ENCODE measurements at regions not wholly inside any gene's neighbourhood (a gene's known extent, or its start where the extent isn't known, plus 50 kb on each side); places are given as distances from the start of the nearest gene placed in this dataset.

DNA sequence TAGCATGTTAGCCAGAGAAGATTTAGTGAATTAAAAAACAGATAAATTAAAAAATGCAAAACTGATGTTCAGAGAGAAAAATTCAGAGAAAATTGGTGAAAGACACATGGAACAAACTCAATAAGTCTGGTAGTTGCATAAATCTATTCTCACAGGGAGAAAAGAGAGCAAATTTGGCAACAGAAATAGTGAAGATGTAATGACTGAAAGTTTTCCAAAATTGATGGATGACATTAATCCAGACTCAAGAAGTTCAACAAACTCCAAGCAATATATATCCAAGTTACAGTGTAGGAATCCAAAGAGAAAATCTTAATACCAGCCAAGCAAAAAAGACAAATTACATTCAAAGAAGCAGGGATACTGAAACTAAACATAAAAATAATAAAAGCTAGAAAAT lies 302.7 kb upstream of the ARPP21 start:
- DNase-seq (ENCODE audit: low spot score): no peak

DNA sequence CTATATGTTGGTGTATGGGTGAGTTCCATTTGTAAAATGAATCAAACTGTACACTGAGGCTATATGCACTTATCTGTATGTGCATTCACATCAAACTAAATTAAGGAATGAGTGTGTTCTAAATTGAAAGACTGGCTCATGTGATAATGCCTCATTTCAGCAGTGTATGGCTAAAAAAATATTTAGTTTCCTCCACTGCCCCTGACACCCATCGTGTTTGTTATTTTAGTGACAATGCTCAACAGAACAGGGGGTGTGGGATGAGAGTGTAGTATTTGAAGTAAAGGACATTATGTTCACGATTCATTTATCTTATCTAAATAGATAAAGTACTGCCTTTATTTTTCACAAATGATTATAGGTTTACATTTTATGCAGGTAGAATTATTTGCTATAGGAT lies 301.1 kb upstream of the ARPP21 start:
- DNase-seq (ENCODE audit: low spot score): no peak

DNA sequence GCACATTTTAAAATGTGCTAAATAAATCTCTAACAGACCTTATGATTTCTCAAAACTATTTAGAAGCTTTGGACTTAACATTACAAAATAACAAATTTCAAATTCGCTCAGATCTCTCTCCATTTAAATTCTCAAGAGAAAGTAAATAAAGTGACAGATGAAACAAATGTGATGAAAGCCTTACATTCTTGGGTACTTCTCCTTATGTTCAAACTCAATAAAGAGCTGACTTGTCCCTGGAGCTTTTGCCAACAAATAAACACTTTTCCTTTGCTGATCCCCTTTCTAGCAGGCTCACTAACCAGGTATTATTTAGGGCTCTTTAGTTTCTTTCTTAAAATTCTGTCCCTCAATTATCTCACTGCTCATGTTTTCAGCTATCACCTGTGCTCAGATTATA lies 259.1 kb upstream of the ARPP21 start:
- DNase-seq (ENCODE audit: low spot score): no peak

DNA sequence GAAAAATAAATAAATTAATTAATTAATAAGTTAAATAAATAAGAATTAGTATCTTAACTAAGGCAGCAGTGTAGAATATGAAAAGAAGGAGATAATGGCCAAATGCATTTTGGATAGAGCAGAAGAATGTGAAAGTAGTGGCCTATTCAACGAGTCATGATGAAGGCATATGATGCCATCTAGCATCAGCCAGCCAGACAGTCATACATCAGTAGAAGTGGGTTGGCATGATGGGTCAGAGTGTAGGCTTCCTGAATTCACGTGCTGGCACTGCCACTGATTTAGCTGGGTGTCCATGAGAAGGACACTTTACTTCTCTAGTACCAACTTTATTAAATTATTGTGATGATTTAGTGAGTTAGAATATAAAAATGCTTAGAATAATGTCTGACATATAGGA lies 256.1 kb upstream of the ARPP21 start:
- no peak for DNase-seq (ENCODE audit: low spot score)

DNA sequence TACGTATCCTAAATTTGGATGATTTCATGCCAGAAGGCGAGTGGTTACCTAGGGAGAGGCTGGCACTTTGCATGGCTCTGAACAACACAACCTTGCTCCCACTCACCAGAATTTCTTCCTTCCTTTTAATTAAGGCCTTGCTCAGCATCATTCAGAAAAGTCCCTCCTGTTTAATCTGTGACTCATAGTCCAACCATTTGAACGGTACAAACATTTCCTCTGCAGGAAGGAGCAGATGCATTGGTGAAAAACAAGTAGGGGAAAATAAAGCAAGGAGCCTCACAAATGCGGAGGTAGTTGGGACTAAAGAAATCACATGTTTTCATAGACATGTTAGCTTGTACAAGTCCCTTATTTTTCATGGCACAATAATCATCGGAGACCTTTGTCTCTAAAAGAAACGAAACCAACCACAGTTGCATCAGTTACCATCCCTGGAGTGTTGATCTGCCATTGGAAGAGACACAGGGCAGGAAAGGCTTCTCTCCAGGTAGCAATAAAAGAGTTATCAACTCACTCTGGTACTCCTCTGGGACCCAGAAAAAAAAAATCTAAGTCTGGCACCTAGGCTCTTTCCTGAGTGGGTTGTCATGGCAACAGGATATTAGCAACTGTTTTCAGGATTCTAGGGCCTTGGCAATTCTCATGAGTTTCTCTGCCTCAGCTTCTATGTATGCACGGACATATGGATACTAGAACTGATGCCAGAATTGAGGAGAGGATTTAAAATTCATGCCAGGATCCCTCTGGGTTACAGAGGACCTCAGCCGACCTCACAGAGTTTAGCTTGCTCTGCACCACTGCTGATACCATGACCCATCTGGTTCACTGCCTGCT lies 255.4 kb upstream of the ARPP21 start:
- DNase-seq (ENCODE audit: low spot score): no peak

DNA sequence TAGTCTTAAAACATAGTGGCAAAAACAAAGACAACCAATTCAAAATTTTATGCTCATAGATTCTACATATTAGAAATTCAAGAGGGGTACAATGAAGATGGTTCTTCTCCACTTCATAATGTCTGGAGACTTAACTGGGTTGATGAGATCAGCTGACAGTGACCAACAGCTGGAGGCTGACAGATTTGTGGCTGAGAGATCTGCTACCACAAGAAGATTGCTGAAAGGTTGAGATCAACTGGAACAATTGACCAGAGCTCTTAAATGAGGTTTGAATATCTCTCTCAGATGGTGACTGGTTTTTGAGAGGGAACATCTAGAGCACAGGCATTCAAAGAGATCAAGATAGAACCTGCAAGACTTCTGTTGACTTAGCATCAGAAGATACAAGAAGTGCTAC lies 254.1 kb upstream of the ARPP21 start:
- no peak for DNase-seq (ENCODE audit: low spot score)

DNA sequence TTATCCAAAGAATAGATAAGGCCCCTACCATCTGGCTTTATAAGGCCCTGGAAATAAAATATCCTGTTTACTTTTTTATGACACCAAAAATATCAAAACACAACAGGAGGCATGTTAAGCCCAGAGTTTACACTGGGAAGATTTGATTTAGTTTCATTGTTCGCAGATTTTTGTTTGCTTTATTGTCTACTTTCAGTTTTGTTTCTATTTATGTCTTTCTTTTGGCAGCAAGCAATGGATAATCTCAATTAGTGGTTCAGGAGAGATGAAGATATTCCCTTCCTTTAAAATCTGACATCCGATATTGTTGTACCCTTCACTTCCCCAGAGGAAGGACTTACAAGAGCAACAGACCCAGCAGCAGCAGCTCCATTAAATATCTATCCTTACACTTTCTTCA lies 249.4 kb upstream of the ARPP21 start:
- DNase-seq (ENCODE audit: low spot score): no peak

DNA sequence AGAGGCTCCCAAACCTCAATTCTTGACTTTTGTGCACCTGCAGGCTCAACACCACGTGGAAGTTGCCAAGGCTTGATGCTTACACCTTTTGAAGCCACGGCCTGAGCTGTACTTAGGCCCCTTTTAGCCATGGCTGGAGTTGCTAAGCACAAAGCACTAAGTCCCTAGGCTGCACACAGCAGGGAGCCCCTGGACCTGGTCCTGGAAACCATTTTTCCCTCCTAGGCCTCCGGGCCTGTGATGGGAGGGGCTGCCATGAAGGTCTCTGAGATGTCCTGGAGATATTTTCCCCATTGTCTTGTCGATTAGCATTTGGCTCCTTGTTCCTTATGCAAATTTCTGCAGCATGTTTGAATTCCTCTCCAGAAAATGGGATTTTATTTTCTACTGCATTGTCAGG lies 247.1 kb upstream of the ARPP21 start:
- DNase-seq (ENCODE audit: low spot score): no peak

DNA sequence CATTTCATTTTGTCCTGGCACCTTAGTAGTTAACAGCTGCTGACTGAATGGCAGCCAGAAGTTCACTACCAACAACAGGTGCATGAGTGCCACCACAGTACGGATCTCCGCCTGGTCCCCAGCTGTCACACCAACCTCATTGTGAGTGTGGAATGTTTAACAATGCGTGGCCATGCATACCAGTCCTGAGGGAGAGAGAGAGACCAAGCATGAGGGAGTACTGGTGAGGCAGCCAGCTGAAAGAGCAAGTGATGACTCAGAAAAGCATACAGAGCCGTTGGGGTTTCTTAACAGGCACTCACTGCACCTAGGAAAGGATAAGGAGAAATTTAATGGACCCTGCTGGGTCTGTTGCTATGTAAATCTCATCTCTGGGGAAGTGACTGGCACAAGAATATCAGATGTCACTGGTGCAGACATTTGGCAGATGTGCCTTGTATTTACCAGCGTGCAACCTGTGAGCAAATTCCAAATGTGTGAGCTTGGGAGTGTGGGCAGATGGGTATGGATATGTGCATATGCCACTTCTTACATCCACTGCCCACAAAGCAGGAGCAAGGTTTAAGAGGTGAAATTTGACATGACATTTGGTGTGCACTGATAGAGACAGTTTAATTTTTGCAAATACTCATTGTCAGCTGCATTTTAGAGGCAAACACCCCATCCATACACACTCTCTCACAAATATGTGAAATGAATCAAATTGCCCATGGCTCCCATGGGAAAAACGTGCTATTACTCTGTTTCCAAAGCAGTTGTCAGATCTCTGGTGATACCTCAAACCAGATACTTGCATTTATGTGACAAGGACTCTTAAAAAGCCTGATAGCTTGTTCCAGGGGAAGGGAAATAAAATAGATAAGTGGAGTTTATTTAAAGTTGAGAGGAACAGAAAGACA lies 245.2 kb upstream of the ARPP21 start:
- DNase-seq (ENCODE audit: low spot score): no peak

DNA sequence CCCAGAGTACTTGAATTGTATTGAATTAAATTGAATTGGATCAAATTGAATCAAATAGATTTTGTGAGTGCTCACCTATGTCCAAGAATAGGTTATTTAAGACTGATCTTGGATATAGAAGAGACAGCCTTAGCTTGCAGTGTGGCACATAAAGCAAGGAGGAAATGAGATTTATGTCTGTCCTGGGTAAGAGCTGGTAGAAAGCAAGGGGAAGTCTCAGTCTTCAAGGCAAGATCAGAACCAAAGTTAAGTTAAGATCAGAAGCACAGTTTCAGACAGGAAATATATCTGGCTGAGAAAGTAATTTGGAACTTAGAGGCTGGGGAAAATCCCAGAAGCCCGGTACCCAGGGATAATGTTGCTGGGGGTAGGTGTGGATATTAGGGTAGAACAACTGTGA lies 244.4 kb upstream of the ARPP21 start:
- no peak for DNase-seq (ENCODE audit: low spot score)

DNA sequence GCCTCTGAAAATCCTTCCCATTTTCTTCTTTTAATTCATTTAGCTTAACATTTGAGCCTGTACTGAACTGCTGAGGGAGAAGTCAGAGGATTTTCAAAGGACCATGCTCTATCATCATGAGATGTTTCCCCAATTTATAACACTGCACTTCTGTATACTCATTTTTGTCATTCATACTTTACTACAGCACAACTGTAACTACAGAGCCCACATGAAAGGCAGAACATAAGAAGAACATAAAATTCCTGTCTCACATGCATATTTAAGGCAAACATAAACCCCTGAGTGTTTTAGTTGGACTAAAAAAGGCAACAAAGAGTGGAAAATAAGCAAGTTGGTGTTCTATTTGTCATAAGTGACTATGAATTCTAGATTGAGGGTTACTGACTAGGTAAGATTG lies 237.7 kb upstream of the ARPP21 start:
- DNase-seq (ENCODE audit: low spot score): no peak

DNA sequence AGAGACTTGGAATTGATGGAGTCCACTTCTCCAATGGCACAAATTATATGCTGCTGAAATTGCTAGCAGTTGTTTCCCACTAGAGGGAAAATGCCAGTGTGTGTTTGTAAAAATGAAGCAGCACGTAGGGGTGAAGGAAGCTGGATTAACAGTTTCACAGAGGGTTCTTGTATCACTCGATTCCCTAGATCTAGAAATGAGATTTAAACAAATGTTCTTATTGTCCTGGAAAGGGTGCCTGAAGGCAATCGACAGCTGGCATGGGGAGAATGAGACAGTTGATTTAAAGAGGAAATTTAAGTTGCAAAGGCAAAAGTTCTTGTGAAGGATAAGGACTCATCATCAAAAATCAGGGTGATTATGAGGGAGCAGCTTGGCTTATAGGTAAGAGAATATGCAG lies 234.8 kb upstream of the ARPP21 start:
- DNase-seq (ENCODE audit: low spot score): no peak

DNA sequence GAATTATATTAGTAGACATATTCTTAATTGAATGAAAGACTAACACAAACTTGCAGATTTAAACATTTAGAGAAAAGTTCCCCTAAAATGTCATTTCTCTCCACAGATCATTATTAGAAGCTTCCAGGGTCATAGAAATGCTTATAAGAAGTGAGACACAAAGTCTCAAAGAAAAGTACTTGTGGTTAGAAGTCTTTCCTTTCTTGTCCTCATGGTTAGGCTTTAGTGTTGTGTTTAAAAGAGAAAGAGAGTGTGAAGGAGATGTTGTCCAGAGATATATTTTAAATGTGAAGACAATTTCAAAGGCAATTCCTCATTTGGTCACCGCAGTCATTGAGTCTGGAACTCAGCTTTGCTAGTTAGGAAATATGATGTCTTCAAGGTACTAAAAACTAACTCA lies 230.4 kb upstream of the ARPP21 start:
- DNase-seq (ENCODE audit: low spot score): no peak

DNA sequence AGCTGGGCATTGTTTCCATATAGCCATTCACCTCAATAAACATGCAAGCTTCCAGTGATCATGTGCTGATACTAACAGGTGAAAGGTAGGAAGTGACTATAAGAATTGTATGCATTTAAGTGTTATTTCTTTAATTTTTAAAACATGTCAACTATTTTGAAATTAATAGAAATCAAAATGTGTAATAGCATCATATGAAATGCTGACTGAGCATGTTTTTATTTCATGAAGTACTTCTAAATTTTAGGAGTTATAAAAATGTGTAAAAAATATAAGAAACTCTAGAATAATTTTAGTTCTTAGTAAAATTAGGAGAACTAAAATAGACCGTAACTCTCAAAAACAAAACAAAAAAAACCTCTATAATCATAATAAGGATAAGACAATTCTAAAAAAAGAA lies 229.3 kb upstream of the ARPP21 start:
- no peak for DNase-seq (ENCODE audit: low spot score)

DNA sequence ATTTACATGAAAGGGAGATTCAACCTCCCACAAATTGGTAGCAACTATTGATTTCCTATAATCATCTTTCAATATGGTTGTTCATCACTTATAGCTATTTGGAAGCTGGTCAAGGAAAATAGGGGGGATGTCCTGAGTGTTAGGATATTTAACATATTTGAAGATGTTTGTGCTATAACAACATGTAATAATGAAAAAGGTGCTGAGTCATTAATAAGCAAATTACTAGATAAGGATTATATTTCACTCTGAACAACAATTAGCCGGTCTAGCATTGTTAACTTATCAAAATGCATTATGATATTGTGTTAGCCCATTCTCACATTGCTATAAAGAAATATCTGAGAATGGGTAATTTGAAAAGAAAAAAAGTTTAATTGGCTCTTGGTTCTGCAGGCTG lies 225.8 kb upstream of the ARPP21 start:
- DNase-seq (ENCODE audit: low spot score): no peak

DNA sequence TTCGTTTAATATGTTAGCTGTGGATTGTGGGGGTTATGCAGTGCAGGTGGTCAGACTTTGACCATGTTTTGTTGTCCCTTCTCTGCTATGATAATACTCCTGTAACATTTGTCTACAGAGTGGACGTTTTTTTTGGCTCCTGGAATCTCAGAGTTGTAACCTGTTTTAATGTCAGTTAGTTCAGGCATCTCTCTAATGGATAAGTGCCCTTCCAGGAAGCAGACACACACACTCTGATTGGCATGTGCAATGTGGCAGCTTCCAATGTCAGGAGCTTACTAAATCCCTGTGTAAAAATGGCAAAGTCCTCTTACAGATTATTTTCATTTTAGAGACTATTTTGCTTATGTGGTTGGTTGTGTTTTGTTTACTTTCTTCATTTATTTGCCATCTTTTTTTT lies 222.2 kb upstream of the ARPP21 start:
- DNase-seq (ENCODE audit: low spot score): no peak

DNA sequence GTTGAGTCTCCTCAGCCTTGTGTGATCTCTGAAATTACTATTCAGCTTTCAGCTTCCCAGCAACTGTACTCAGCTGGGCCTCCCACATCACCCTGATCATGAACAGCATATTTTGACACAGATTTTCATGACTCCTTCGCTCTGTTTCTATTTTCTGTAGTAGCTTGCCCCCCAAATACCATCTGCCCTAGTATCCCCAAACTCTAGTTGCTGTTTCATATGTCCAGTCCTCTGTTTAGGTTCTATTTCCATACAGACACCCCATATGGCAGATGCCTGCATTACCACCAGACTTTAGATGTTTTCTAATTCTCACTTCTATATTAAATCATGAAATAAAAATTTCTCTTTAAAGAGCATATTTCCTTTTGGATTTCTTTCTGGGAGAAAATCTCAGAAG lies 217.2 kb upstream of the ARPP21 start:
- no peak for DNase-seq (ENCODE audit: low spot score)

DNA sequence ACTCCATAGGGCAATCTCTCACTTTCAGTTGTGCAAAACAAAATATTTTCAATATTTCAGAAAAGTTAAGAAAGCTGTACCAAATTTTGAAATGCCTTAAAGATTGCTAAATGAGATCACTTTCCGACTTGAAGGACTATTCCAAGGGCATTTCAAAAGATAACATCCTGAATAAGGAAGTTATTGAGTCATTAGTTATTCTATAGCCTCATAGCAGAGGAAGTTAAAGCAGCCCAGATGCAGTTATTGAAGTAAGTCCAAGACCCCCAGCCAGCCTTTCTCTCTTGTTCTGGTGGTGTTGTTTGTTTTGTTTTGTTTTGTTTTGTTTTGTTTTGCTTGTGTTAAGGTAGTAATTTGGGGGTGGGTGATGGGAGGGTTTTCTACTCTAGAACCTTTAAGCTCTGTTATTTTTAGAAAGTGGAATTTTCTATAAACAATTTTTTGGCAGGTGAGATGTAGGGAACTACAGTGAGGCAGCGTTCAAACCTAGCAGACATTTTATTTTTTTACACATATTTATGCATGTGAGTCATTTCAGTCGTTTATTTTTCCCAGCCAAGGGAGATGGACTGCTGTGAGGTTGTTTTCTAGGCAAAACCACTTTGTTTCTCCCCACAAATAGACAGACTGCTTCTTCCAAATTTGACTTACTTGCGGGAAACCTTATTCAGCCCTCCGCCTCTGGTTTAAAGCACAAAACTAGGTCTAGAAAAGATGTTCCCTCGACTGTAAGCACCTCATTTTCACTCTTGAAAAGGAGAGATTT lies 216.3 kb upstream of the ARPP21 start:
- DNase-seq (ENCODE audit: low spot score): no peak

DNA sequence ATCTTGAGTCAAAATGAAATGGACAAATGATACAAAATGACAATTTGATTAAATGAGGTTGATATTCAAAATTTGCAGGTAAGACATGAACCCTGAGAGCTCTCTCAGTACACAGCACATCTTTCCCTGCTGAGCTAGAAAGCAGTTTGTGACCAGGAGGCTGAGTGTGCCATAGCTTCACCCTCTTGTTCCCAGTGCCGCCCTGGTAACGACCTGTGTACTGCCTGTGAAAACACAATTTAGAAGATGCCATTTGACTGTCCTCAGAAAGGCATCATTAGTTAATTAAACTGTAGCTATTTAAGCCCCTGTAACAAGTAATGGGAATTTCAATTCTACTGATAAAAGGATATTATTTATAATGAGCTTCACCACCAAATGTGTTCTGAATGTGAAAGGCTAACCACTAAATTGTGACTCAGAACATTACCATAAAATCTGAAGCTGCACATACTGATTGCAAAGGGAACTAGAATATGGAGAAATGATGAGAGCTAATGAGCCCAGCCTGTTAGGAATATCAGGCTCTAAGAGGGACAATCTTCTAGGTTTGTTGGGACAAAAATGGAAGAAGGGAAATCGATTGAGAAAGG lies 212.9 kb upstream of the ARPP21 start:
- DNase-seq (ENCODE audit: low spot score): no peak

DNA sequence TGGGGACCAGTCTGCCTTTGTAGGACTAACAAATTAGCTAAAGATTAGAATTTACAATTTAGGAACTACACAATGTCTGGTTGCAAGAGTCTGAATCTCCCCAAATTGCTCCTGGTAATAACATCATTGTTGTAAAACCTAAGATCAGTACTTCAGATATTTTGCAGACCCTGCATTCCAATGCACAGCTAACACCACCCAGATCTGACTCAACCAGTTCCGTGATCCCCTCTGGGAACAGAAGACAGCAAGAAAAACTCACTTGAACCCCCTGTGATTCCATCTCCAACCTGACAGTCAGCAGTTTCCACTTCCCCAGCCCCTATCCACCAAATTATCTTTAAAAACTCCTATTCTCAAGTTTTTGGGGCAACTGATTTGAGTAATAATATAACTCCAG lies 201.9 kb upstream of the ARPP21 start:
- no peak for DNase-seq (ENCODE audit: low spot score)

DNA sequence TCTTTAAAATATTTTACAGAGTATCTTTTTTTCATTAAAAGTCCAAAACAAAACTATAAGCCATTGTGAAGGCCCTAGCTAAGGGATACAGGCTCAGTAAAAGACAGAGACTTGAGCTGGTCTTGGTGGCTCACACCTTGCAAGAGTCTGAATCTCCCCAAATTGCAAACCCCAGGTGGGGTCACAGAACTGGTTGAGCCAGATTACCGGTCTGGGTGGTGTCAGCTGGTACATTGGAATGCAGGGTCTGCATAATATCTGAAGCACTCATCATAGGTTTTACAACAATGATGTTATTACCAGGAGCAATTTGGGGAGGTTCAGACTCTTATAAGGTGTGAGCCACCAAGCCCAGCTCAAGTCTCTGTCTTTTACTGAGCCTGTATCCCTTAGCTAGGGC lies 201.2 kb upstream of the ARPP21 start:
- no peak for DNase-seq (ENCODE audit: low spot score)

DNA sequence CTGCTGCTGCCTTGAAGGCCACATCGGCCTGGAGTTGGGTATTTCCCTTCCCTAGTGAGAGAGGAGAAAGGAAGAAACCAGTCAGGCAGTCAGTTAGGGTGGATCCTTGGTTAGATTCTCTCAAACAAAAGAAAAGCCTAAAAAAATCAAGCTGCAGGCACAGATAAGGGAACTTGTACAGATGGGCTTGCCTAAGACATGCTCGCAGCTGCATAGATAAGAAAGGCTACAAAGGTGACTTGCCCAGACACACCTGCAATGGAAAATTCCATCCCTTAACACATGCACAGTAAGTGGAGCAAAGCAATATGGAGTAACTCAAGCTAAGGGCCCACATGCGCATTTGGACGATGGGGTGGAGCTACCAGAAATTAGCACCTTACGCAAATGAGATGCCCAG lies 199.7 kb upstream of the ARPP21 start:
- no peak for DNase-seq (ENCODE audit: low spot score)

Measured in mesenteric fat pad (tissue), 1 donor.